ENCODE measurements at regions not wholly inside any gene's neighbourhood (a gene's known extent, or its start where the extent isn't known, plus 50 kb on each side); places are given as distances from the start of the nearest gene placed in this dataset.

GRCh38 chr9:28620661-28621060, 1047.4 kb upstream of the C9orf72 start:
- TF ChIP-seq EZH2 (IDR thresholded peaks at IDR 0.05; ENCODE audit: borderline replicate concordance, low read length): no peak
- TF ChIP-seq CTCF (IDR thresholded peaks at IDR 0.05; ENCODE audit: low read length): no peak
